Right lobe of liver (tissue), 4 donors: ENCODE measurements at regions not wholly inside any gene's neighbourhood (a gene's known extent, or its start where the extent isn't known, plus 50 kb on each side); places are given as distances from the start of the nearest gene placed in this dataset.

Experiments used
- CTCF ChIP-seq, 4 donors: fragments of 200-600 bp in 3 of 4; fragments of 450-650 bp in 1 of 4; IDR thresholded peaks; one replicate each; pipeline versions ENCODE4 v1.5.1 to v1.8.0; 2016 to 2022; ENCODE audit warnings: antibody characterized with exemption in 4 of 4, mild to moderate bottlenecking in 2 of 4
- POLR2A ChIP-seq: fragments of 450-650 bp; IDR thresholded peaks from one replicate; pipeline ENCODE4 v1.6.1; 2017; ENCODE audit warnings: antibody characterized with exemption, mild to moderate bottlenecking
- donor health status: DM: no; HTN: no; CAD: no.
- donor health status: DM: no; HTN: no; CAD: no.
- donor health status: DM: no; HTN: yes; CAD: no.

- TF ChIP-seq CTCF (IDR thresholded peaks at IDR 0.05) (no peak), POLR2A (no peak)
These were observed 479.5 kb upstream of the IZUMO3 start for GRCh38 chr9:25025156-25025555.
